NCI-H1436 treated with DMSO at 0.1 percent for 48 hours (cell line): ENCODE measurements at regions not wholly inside any gene's neighbourhood (a gene's known extent, or its start where the extent isn't known, plus 50 kb on each side); places are given as distances from the start of the nearest gene placed in this dataset.

Source experiments
- DNase-seq: peaks from one replicate; lab custom pipeline; 2025; lab: John Stamatoyannopoulos, UW

- no peak for DNase-seq
These were observed 213.4 kb downstream of the HNMT start for GRCh38 chr2:138177693-138178092.

GRCh38 chr2:138180692-138181386 is 216.6 kb downstream of the HNMT start:
- no peak for DNase-seq

DNA sequence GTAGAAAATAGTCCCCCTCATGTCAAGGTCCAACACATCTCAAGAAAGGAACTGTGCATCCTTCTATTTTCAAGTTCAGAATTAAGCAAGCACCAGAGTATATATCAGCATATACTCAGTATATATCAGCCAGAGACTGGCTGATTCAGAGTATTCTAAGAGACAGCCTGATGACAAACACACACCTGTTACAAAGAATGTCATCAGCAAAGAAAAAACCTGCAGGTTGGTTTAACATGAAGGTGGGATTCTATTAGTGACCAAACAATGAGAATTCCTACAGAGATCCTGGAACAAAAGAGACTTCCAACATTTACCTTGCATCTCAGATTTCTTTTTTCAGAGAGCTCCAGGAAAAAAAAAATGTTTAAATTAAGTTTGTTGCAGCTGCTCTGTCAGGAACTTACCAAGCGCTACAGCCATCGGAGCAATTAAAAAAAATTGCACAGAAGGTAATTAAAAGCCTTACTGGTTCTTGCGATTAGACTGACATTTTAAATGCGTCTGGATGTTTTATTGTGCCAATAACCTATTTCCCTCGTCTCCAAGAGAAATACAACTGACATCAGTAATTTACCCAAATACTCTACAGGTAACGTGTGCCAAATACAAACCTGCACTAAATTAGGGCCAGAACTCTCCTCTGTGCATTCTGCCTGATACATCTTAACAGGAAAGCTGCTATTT is 218.1 kb downstream of the HNMT start:
- no peak for DNase-seq

DNA sequence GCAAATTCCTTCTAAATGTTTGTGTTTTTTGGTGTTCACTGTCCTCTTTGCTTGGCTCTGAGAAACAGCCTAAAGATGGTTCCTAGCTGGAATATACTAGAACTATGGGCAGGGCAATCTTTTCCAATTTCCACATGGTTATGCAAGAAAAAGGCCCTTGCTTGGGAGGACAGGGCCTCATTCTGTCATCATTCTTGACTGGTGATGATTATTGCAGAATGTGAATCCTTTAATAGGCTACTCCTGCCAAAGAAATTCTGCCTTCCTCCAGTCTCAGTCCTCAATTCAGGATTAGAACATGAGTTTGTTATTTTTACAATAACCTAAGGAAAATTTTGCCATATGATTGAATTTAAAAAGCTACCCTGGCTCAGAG is 218.7 kb downstream of the HNMT start:
- no peak for DNase-seq

DNA sequence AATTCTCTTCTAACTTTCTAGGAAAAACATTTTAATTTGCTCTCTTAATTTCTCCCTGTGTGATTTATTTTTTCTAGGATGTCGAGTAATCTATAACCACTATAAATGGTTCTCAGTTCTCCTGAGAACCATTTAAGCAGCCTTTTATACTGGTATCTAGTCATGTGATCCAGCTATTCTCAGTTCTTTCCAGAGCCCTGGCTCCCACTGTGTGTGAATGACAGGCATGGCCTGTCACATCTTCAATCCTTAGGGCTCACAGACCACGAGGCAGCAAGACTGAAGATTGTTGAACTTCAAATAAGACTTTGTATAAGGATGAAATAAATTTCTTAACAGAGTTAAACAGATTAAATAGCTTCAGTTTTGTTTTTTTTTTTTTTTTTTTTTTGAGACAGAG is 219.4 kb downstream of the HNMT start:
- no peak for DNase-seq

- DNase-seq = no peak
These were observed 220.2 kb downstream of the HNMT start for GRCh38 chr2:138184428-138184827.

GRCh38 chr2:138185827-138186226 is 221.6 kb downstream of the HNMT start:
- no peak for DNase-seq

GRCh38 chr2:138187221-138187620 is 222.9 kb downstream of the HNMT start:
- no peak for DNase-seq

GRCh38 chr2:138190999-138191398 is 226.7 kb downstream of the HNMT start:
- no peak for DNase-seq

- DNase-seq = no peak
These were observed 229.3 kb downstream of the HNMT start for GRCh38 chr2:138193416-138194213.

DNA sequence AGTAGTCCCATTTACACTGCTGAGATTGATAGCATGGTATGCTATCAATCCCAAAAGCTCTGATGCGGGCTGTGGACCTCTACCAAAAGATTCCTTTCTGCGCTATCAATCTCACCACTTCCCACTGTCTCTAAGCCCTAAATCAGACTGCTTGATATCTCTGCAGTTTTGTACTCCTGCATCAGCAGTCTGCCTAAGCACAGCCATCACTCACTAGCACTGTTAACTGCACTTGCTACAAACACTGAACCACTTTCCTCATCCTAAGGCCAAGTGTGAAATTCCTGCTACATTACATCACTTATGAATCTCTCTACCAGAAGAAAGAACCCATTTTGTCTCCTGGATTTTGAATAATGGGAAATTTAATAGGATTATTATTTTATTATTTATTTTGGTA is 237.0 kb downstream of the HNMT start:
- no peak for DNase-seq

- no peak for DNase-seq
These were observed 238.5 kb downstream of the HNMT start for GRCh38 chr2:138202762-138203161.

- DNase-seq = no peak
These were observed 241.0 kb downstream of the HNMT start for GRCh38 chr2:138205281-138205680.

DNA sequence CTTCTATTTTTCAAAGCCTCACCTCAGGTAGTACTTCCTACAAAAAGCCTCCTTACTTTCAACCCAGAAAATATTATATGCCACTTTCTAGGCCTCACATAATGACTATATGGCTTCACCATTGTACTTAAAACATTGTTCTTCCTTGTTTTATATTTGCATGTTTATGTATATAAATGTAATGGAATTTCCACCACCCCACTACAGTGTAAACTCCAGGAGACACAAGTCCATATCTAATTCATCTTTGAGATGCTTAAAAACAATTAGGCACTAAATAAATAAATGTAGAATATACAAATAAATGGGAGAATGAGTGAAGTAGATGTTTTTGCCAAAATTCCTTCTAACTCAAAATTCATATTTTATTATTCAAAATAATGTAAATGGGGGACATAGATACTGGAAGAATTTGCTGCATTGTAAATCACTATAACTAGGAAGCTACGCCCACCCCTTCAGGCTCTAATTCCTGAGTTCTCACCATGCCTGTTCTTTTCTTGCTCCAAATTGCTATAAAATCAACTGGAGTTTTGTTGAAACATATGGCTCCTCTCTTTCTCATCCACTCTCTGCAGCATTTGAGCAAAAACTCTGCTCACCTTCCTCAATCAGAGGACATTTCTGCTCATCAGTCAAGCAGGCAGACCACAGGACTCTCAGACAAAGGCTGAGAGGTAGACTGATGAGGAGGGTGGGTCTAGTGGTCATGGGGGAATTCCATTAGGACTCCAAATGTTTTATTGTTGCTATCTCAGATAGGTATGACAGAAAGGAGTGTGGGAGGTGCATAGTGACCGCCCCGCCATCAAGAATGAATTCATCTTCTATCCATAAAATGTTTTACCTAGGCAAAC is 243.0 kb downstream of the HNMT start:
- DNase-seq = no peak

DNA sequence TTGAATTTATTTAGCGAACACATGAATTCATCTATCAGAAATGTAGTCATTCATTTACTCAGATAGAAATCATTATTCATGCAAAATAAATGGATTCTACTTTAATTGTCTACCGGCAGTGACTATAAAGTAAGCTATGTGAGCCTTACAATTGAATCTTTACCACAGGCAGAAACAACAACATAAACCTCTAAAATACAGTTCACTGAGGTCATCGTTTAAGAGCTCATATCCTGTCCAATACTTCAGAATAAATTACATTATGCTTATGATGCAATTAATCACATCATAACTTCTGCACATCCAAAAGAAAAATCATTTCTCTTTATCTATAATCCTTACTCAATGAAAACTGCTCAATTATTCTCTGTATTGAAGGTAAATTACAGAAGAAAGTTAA is 244.7 kb downstream of the HNMT start:
- no peak for DNase-seq

DNA sequence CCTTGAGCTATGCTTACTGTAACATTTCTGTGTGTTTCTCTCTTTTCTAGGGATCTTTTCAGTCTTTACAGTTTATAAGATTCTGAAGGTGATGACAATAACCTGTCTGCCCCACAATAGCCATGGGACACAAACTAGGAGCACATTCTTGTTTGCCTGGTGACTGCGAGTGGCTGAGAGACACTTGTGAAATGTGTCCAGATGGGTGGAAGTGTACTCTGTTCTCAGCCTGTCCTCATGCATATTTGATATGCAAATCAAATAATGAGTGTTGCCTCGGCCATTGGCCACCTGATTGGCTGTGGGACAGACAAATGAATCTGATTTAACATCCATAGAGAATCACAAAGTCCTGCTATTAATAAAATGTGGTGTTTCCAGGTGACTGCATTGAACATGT is 246.2 kb downstream of the HNMT start:
- no peak for DNase-seq

DNA sequence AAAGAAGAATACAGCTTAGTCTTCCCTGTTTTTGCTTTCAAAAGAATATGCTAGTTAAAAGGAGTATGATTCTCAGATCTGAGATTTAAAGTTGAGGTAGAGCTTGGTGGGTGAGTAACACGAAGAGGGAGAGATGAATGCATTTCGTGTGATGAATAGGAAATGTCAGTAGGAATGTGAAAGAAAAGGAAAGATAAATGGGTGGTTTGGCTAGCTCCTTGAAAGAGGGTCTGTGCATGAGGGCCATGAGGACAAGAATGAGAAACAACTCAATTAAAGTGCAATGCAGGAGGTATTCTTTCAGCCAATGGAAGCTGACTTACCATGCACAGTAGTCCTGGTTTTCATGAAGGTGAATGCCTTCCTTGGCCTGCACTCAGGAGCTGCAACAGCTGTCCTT is 248.2 kb downstream of the HNMT start:
- no peak for DNase-seq

DNA sequence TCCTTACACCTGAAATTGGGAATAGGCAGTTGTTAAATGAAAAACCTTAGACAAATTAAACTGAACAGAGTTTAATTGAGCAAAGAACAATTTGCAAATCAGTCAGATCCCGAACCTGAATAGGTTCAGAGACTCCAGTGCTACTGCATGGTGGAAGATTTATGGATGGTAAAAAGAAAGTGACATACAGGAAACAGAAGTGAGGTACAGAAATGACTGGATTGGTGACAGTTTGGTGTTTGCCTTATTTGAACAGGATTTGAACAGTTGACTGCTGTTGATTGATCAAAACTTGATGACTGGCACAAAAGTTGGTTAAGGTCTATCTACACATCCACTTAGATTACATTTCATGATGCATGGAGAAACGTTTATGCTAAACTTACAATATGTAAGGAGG is 248.8 kb downstream of the HNMT start:
- no peak for DNase-seq

DNA sequence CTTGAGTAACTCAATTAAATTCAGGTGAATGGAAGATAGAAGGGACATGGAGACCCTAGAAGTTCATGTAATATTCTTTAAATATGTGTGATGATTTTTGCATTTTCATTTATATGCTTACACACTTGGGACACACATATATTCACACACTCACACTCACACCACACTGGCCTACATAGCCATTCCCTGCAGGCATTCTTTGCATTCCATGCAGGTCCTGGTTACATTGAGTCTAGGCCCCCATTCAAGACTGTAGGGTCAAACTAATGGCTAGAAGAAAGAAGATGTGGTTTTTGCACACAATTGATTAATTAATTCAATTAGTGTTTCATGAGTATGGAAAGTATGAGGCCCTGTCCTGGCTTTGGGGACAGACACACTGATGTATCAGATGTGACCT is 249.4 kb downstream of the HNMT start:
- DNase-seq = no peak

- DNase-seq = no peak
These were observed 251.7 kb downstream of the HNMT start for GRCh38 chr2:138215958-138216357.

DNA sequence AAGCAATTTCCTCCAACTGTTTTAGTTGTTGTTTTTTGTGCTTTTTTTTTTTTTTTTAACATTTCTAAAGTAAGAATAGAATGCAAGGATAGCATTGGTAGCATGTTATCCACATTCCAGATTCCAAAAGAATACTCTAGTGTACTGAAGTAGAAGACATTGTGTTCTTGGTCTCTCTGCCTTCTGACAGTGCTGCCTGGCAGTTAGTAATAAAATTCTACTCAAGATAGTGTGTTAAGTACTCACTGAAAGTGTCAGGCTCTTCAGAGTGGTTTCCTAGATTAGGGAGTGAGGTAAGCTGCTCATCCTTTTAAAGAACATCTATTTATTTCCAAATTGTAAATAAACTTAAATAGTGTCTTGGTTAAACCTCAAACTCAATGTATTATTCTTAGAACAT is 253.7 kb downstream of the HNMT start:
- DNase-seq = no peak

GRCh38 chr2:138218397-138218796 is 254.1 kb downstream of the HNMT start:
- no peak for DNase-seq
